GM19328 (cell line): ENCODE measurements at regions not wholly inside any gene's neighbourhood (a gene's known extent, or its start where the extent isn't known, plus 50 kb on each side); places are given as distances from the start of the nearest gene placed in this dataset.

Source experiments
- ATAC-seq: cut with Tn5 transposase; IDR thresholded peaks from one replicate; pipeline ENCODE4 v1.9.1; 2021; ENCODE audit warnings: mild to moderate bottlenecking, moderate library complexity; ENCODE audit not compliant: unreplicated experiment

DNA sequence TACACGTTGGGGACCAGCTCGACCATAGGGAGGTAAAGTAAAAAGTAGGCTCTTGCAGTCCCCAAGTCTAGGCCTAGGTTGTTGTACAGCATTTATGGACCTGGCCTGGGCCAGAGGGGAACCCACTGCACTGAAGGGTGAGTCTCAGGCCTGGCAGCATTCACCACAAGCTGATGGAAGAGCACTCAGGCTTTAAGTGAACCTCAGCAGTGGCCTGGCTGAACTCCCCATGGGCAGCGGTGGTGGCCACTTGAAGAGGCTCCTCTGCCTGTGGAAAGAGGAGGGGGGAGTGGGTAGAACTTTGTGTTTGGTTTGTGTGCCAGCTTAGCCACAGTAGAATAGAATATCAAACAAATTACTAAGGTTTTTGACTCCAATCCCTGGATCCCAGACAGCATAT lies 176.2 kb upstream of the PRMT6 start:
- ATAC-seq = no peak

DNA sequence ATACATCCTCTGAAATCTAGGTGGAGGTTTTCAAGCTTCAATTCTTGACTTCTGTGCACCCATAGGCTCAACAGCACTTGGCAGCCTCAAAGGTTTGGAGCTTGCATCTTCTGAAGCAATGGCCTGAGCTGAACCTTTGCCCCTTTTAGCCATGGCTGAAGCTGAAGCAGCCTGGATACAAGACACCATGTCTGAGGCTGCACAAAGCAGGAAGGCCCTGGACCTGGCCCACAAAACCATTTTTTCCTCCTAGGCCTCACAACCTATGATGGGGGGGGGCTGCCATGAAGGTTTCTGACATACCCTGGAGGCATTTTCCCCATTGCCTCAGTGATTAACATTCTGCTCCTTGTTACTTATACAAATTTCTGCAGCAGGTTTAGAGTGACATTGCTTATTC lies 173.3 kb upstream of the PRMT6 start:
- no peak for ATAC-seq

DNA sequence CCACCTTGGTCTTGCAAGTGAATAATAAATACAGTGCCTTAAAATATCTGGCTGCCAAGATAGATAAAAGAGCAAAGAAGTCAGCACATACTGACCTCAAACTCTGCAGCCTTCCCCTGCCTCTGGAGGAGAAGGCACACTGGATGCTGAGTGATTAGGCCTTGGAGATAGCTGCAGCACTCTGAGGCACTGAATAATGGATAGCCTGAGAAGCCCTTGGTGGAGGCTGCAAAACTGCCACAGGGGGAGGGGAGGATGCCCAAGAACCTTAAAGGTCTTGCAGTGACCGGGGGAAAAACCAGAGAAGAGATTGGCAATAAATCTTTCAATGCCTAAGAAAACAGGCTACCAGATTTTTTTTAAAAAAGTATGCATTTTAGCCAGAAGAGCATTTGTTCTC lies 167.4 kb upstream of the PRMT6 start:
- no peak for ATAC-seq

DNA sequence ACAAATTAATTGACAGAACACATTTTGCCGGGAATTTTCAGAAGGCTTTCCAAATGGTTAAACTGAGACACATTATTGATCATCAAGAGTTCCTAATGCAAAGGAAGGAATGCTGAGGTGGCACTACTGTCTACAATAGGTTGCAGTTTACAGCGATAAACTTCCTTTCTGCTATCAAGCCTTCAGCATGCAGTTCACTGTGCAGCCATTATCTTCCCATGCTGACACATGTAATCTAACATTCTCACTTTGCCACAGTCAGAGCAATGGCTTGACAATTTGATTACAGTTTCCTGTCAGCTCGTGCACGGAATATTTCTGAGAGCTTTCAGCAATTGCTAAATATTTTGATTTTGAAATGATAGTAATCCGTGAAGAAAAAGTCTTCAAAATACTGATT lies 166.9 kb upstream of the PRMT6 start:
- ATAC-seq = no peak

DNA sequence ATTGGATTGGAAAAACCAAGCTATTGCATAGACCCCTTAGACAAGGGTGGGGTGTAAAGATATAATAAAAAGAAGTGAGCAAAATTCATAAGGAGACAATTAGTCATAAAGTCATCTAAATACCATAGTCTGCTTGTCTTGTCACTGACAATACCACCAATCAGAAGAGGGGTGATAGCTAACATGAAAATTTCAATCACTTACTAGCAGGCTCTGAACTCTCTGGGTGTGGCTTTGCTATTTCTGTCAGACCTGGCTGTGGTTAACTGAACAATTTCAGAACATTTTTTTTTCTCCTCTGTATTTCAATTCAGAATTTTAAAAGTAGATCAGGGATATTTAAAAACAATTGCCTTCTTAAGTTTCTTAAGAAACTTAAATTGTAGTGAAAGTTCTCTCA lies 158.5 kb upstream of the PRMT6 start:
- no peak for ATAC-seq

- ATAC-seq = no peak
These were observed 156.8 kb upstream of the PRMT6 start for GRCh38 chr1:106899644-106900043.

DNA sequence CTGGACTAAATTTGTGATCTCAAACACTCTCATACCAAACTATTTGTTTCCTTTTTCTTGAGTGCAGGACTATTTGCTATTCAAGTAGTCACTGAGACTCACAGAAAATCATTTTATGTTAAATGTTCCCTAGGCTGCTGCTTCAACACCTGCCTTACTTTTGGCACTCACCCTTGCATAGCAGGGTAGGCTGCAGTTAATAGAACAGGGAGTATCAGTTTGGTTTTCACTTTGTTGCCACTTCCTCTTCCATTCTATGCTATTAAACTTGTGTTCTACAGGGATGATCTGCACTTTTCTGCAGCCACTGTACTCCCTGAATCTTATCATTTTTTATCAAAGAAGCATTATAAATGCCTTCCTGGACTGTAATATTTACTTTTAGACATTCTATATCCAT lies 148.7 kb upstream of the PRMT6 start:
- ATAC-seq = peak; percentile 99

DNA sequence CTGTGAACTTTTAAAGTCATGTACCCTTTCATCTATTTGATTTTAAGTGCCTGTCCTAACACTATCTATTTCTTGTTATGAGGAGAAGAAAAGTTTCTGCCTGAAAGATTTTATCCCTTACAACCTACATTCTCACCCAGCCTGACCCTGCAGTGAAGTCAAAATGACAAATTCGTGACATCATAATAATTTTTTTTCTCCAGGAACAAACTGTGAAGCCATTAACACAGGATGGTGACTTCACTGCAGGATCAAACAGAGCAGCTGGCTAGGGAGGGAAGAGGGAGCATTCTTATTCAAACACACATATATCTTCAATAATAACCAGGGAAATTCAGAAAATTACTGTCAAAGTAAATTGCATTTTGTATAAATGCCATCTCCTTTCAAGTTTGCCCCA lies 147.8 kb upstream of the PRMT6 start:
- ATAC-seq = no peak

- no peak for ATAC-seq
These were observed 145.7 kb upstream of the PRMT6 start for GRCh38 chr1:106910798-106911197.

DNA sequence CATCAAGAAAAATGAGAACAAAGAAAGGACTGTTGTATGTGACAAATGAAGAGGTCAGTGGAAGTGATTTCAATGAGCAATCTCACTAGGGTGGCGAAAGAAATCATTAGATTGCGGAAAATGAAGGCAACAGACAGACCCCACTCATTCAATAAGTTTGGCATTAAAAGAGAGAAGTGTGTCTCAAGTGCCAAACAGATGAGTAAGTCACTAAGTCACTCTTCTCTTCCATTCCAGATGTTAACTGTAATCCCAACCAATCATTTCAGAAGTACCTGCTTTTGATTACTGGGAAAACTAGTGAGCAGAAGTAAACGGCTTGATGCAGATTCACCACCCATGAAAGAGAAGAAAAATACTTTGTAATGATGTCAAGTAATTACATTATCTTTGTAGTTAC lies 144.3 kb upstream of the PRMT6 start:
- no peak for ATAC-seq

DNA sequence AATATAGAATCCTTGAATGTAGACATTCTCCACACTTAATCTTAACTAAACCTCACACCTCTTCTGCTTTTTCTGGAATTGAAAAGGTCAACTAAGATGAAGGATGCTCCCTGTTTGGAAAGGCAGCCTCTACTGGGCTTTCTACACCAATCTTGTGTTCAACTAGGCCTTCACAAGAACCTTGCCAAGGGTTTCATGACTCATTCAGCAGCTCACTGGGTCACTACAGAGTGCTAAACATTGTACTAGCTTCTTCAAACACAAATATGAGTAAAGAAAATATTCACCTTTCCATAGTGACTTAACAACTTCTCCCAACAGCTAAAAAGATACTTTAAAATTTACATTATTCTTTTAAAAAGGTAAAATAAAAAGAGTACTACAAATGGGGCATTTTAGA lies 135.3 kb upstream of the PRMT6 start:
- ATAC-seq = no peak

DNA sequence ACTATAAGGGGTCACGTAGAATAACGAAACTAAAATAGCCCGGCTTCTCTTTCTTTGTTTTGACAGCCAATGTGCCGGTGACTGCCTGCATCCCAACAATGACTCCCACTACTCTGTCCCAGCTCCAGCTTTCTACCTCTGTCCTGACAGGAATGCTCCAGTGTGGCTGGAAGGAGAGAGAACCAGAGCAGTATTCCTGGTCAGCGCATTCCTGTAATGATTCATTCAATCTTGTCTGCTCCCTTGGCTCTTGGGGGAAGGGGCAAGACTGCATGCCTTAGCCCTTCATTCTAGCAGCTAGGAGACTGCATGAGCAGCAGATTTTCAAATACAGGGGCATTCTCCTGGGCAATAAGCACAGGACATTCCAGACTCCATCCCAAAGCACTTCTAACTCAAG lies 132.1 kb upstream of the PRMT6 start:
- no peak for ATAC-seq

- ATAC-seq = no peak
These were observed 130.7 kb upstream of the PRMT6 start for GRCh38 chr1:106925750-106926149.

DNA sequence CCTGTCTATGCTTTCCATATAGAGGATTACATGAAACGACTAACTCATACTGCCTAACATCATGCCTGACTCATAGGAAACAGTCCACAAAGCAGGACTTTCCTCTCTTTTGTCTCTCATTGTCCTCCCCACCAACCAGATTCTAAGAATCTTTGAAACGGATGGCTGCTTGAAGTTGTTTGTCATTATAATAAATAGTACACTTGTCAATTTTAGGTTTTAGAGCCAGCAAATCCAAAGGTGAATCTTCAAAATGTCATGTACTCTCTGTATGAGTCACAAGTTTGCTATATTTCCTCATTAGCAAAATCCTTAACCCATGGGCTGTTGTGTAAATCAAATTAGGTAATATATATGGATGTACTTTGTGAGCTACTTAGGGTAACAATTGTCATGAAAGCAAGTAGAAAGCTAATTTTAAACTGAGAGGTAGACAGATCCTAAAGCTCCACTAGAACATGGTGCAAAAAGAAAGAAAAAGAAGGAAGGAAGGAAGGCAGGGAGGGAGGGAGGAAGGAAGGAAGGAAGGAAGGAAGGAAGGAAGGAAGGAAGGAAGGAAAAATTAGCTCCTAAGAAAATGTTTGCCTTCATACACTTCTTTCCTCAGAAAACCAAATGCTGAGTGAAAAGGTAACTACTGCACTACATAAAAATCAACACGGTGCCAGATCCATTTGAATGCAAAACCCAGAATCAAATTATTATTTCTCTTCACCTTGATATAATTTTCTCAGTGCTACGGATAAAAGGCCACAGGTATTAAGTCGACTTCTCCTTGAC lies 129.5 kb upstream of the PRMT6 start:
- no peak for ATAC-seq

GRCh38 chr1:106937104-106937503 lies 119.4 kb upstream of the PRMT6 start:
- ATAC-seq = no peak

- no peak for ATAC-seq
These were observed 111.8 kb upstream of the PRMT6 start for GRCh38 chr1:106944721-106945120.

DNA sequence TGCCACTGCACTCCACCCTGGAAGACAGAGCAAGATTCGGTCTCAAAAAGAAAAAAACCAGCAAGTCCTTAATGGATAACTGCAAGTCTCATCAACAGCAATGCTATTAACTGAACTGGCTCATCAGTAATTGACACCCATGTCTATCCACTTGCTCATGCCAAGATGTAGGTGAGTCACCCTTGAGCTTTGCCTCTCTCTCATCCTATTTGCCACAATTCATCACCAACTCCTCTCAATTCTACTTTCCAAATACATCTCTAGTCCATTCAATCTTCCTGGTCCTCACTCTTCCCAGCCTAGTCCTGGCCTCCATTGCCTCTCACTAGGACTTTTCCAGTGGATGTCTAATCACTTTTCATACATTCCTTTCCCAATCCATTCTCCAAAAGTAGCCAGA lies 103.7 kb upstream of the PRMT6 start:
- no peak for ATAC-seq

- no peak for ATAC-seq
These were observed 101.7 kb upstream of the PRMT6 start for GRCh38 chr1:106954661-106955229.

DNA sequence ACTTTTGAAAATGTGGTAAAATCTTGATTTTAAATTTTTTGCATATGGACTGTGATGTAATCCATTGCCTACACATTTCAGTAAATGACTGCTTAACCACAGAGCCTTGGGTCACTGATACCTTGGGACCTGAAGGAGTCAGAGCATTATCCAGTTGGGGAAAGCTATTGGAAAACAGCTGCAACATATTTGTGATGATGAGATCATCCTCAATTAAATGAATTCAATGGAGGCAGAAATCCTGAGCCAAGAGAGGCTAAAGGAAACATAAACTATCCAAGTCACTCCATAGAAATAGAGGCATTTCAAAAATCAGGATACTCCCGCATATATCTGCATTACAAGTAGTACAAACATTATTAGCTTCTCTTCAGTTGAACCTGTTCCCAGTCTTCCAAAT lies 99.8 kb upstream of the PRMT6 start:
- no peak for ATAC-seq

DNA sequence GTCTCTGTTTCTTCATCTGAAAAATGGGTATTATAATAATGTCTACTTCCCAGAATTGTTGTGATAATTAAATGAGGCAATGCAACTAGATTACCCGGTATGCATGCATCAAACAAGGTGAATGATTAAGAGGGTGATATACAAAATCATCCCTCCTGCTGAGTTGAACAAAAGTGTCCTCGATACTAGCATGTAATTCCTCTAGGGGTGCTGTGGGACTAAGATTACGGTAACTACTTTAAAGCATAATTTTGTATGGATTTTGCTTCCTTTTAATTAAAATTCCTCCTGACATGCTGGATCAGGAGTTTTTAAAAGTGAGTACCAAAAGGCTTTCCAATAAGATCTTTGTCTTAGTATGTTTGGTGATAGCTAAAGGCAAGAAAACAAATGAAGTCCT lies 98.7 kb upstream of the PRMT6 start:
- ATAC-seq = no peak

DNA sequence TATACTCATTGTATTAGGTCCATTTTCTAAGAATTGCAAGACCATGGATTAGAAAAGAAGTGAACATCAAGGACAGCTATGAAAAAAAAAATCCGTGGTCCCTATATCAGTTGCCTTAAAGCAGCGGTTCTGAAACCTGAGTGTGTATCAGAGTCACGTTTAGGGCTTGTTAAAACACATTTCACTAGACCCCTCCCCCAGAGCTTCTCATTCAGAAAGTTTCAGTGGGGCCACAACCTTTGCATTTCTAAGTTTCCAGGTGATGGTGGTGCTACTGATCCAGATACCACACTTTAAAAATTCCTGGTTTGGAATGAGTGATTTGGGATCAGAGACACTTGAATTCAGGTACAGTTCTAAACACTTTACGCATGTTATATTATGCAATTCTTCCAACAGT lies 96.1 kb upstream of the PRMT6 start:
- no peak for ATAC-seq

GRCh38 chr1:106961646-106962045 lies 94.8 kb upstream of the PRMT6 start:
- ATAC-seq = no peak

- ATAC-seq = no peak
These were observed 93.9 kb upstream of the PRMT6 start for GRCh38 chr1:106962591-106962990.
